SK-N-SH (cell line): ENCODE measurements at regions not wholly inside any gene's neighbourhood (a gene's known extent, or its start where the extent isn't known, plus 50 kb on each side); places are given as distances from the start of the nearest gene placed in this dataset.

Experiments used
- CTCF ChIA-PET: fragments of 300-600, 350-600 bp; formaldehyde crosslinking; extraction: SDS; loops from one replicate; lab custom pipeline; 2021; lab: Yijun Ruan, JAX
- POLR2A ChIA-PET: fragments of 350-600 bp; sonication (Branson Sonifier 250); formaldehyde crosslinking; extraction: SDS; loops from one replicate; lab custom pipeline; 2020; ENCODE audit warnings: antibody characterized with exemption, inconsistent platforms; lab: Yijun Ruan, JAX
- DNase-seq: peaks from one replicate; pipeline ENCODE4 v3.0.0; 2012
- H2AFZ ChIP-seq: fragments of 200-600 bp; sonication (generic); 2 replicates; pipeline ENCODE4 v1.8.1; 2016; ENCODE audit warnings: antibody characterized with exemption, mild to moderate bottlenecking, low read depth
- H3F3A ChIP-seq: fragments of 200-600 bp; sonication (generic); replicated peaks from 2 replicates; pipeline ENCODE3; 2016; ENCODE audit warnings: antibody characterized with exemption, mild to moderate bottlenecking; ENCODE audit not compliant: insufficient read depth
- H3K27ac ChIP-seq, 2 experiments: fragments of 200-500 bp in 1 of 2; fragments of 200-600 bp in 1 of 2; sonication (Bioruptor generic) in 1 of 2; sonication (generic), shearing (Covaris generic) in 1 of 2; 2 replicates each; pipeline versions ENCODE4 v1.5.1 to v1.6.1; 2014 to 2016; ENCODE audit warnings: low read depth in 2 of 2, inconsistent platforms in 1 of 2, low read length in 1 of 2, mild to moderate bottlenecking in 1 of 2, mixed read lengths in 1 of 2
- H3K27me3 ChIP-seq: fragments of 200-600 bp; sonication (generic), shearing (Covaris generic); 2 replicates; pipeline ENCODE4 v1.6.1; 2016; ENCODE audit warnings: mixed run types; ENCODE audit not compliant: insufficient read depth
- H3K36me3 ChIP-seq, 2 experiments: fragments of 200-500 bp in 1 of 2; fragments of 200-600 bp in 1 of 2; sonication (Bioruptor generic) in 1 of 2; sonication (generic) in 1 of 2; replicated peaks in 1 of 2; 2 replicates each; pipeline versions ENCODE3 to v1.5.1; 2014 to 2016; ENCODE audit warnings: low read length in 1 of 2, mild to moderate bottlenecking in 1 of 2; ENCODE audit not compliant: insufficient read depth in 2 of 2, control insufficient read depth in 1 of 2
- H3K4me1 ChIP-seq, 2 experiments: fragments of 200-500 bp in 1 of 2; fragments of 200-600 bp in 1 of 2; sonication (Bioruptor generic) in 1 of 2; sonication (generic), shearing (Covaris generic) in 1 of 2; 2 replicates each; pipeline versions ENCODE4 v1.5.1 to v1.6.1; 2014 to 2016; ENCODE audit warnings: low read depth in 1 of 2, low read length in 1 of 2, mixed run types in 1 of 2; ENCODE audit not compliant: insufficient read depth in 2 of 2, control insufficient read depth in 1 of 2
- H3K4me2 ChIP-seq: fragments of 200-600 bp; sonication (generic), shearing (Covaris generic); 2 replicates; pipeline ENCODE4 v1.6.1; 2017; ENCODE audit warnings: mixed run types
- H3K4me3 ChIP-seq, 2 experiments: fragments of 200-500 bp in 1 of 2; fragments of 200-600 bp in 1 of 2; sonication (Bioruptor generic) in 1 of 2; sonication (generic), shearing (Covaris generic) in 1 of 2; 2 replicates each; pipeline versions ENCODE4 v1.5.1 to v1.8.1; 2014 to 2016; ENCODE audit warnings: low read depth in 2 of 2, inconsistent platforms in 1 of 2, low read length in 1 of 2, mild to moderate bottlenecking in 1 of 2, mixed read lengths in 1 of 2, moderate library complexity in 1 of 2
- H3K79me2 ChIP-seq: fragments of 200-600 bp; sonication (generic); 2 replicates; pipeline ENCODE4 v1.8.1; 2017; ENCODE audit warnings: mild to moderate bottlenecking; ENCODE audit not compliant: insufficient read depth
- H3K9ac ChIP-seq: fragments of 200-600 bp; sonication (generic); 2 replicates; pipeline ENCODE4 v1.6.1; 2017; ENCODE audit warnings: mixed run types
- H3K9me2 ChIP-seq: fragments of 200-600 bp; sonication (generic); 2 replicates; pipeline ENCODE4 v1.6.1; 2017; ENCODE audit warnings: mixed run types
- H3K9me3 ChIP-seq: fragments of 200-600 bp; sonication (generic); 2 replicates; pipeline ENCODE4 v1.6.1; 2017; ENCODE audit warnings: mixed run types, mild to moderate bottlenecking, moderate library complexity
- H4K20me1 ChIP-seq: fragments of 200-600 bp; sonication (generic); 2 replicates; pipeline ENCODE4 v1.6.1; 2017; ENCODE audit warnings: mild to moderate bottlenecking, mixed run types; ENCODE audit not compliant: insufficient read depth
- FOSL2 ChIP-seq: IDR thresholded peaks from 2 replicates; pipeline ENCODE4 v1.4.0; 2012; ENCODE audit warnings: low read depth, mild to moderate bottlenecking, moderate library complexity, borderline replicate concordance
- NRF1 ChIP-seq: IDR thresholded peaks from 2 replicates; pipeline ENCODE4 v1.6.1; 2012; ENCODE audit warnings: low read depth, mild to moderate bottlenecking, low read length
- POLR2AphosphoS5 ChIP-seq: IDR thresholded peaks from 2 replicates; pipeline ENCODE4 v1.6.1; 2012; ENCODE audit warnings: low read depth, low read length
- RFX5 ChIP-seq: IDR thresholded peaks from 2 replicates; pipeline ENCODE4 v1.6.1; 2012; ENCODE audit warnings: mild to moderate bottlenecking, improper control_type of control experiment, low read length
- RXRA ChIP-seq: IDR thresholded peaks from 2 replicates; pipeline ENCODE4 v1.4.0; 2012; ENCODE audit warnings: low read depth, mild to moderate bottlenecking, borderline replicate concordance
- SIN3A ChIP-seq: IDR thresholded peaks from 2 replicates; pipeline ENCODE4 v1.6.1; 2012; ENCODE audit warnings: low read depth, mild to moderate bottlenecking, low read length, moderate library complexity, borderline replicate concordance
- TF ChIP-seq, protein P1 (sequence below): fragments of 150-350 bp; IDR thresholded peaks from 2 replicates; pipeline ENCODE4 v1.6.1; 2016; ENCODE audit warnings: mild to moderate bottlenecking, low read depth, low read length
- TF ChIP-seq, protein P2 (sequence below): IDR thresholded peaks from 2 replicates; pipeline ENCODE4 v1.4.0; 2012; ENCODE audit warnings: low read depth, borderline replicate concordance
- TF ChIP-seq, protein P3 (sequence below): IDR thresholded peaks from 2 replicates; pipeline ENCODE4 v1.4.0; 2012; ENCODE audit warnings: low read depth, borderline replicate concordance
- TF ChIP-seq, protein P4 (sequence below): IDR thresholded peaks from 2 replicates; pipeline ENCODE4 v1.4.0; 2012; ENCODE audit warnings: low read depth

DNA sequence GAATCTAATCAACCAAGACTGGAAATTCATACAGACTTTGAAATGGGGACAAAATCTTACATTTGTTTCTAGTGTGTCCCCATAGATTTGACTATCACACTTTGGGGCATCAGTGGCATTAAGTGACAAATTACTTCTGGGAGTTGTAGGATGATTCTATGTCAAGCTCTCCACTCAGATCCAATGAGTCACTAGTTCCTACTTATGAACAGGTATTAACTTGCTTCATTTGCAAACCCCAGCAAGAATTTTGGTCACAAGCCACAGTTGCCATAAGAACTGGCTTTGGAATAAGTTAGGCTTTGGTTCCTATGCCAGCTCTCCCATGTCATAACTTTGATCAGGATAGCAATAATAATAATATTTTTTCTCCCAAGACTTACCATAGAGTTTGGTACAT lies 77.6 kb upstream of the PTPRK start:
- H3K79me2 ChIP-seq, result no peaks in the 10 kb centered on the region
- no peaks in the 10 kb centered on the region for H3K9me3 ChIP-seq
- no peak for DNase-seq
- no peak overlapping the region for H2AFZ ChIP-seq
- H3K9me2 ChIP-seq, result no peaks in the 10 kb centered on the region
- no peak overlapping the region for H3K4me2 ChIP-seq
- no peak overlapping the region for H3K9ac ChIP-seq
- H4K20me1 ChIP-seq, result no peaks in the 10 kb centered on the region
- no peaks in the 10 kb centered on the region for H3K36me3 ChIP-seq
- no peaks in the 10 kb centered on the region for H3K27me3 ChIP-seq
- no peak overlapping the region for H3K27ac ChIP-seq
- H3K4me3 ChIP-seq, result no peak overlapping the region
- H3K4me1 ChIP-seq, result peaks cover 0 to 51% of the 10 kb centered on the region in 2 experiments; a peak in 2 of 4 replicates
- POLR2A ChIA-PET, result no interaction called here
- CTCF ChIA-PET, result no interaction called here
- H3F3A ChIP-seq, result peaks cover 18% of the 10 kb centered on the region
- no peak for TF ChIP-seq NRF1
- TF ChIP-seq, protein P1, sequence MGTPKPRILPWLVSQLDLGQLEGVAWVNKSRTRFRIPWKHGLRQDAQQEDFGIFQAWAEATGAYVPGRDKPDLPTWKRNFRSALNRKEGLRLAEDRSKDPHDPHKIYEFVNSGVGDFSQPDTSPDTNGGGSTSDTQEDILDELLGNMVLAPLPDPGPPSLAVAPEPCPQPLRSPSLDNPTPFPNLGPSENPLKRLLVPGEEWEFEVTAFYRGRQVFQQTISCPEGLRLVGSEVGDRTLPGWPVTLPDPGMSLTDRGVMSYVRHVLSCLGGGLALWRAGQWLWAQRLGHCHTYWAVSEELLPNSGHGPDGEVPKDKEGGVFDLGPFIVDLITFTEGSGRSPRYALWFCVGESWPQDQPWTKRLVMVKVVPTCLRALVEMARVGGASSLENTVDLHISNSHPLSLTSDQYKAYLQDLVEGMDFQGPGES, result no peak
- TF ChIP-seq, protein P2, sequence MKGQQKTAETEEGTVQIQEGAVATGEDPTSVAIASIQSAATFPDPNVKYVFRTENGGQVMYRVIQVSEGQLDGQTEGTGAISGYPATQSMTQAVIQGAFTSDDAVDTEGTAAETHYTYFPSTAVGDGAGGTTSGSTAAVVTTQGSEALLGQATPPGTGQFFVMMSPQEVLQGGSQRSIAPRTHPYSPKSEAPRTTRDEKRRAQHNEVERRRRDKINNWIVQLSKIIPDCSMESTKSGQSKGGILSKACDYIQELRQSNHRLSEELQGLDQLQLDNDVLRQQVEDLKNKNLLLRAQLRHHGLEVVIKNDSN, result no peak
- TF ChIP-seq, all 33 proteins: peak for 0

DNA sequence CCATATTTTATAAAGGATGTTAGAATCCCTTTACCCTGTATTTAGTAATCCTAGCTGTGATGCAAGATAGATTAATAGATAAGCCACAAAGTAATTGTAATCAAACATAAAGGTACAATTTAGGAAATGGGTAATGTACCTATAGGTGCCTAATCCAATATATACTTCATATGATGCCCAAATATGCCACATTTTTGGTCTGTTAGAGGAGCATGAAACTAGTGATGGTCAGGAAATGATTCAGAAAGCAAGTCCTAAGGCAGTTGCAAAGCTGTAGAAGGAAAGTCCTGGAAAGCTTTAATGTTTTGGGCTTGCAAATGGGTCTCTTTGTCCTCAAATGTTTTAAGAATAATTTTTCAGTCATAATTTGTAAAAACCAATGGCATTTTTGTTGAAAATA lies 76.6 kb upstream of the PTPRK start:
- H3K9me3 ChIP-seq, result no peaks in the 10 kb centered on the region
- H3K4me1 ChIP-seq, result peaks cover 0 to 51% of the 10 kb centered on the region in 2 experiments; a peak in 2 of 4 replicates
- 0 out of 2 replicates have a peak overlapping the region, but pooled peaks have one; percentile 1 for H3K4me2 ChIP-seq
- no peaks in the 10 kb centered on the region for H3K36me3 ChIP-seq
- no peak overlapping the region for H3K4me3 ChIP-seq
- H2AFZ ChIP-seq, result no peak overlapping the region
- no peaks in the 10 kb centered on the region for H3K79me2 ChIP-seq
- H3F3A ChIP-seq, result peaks cover 18% of the 10 kb centered on the region
- POLR2A ChIA-PET, result no interaction called here
- no peaks in the 10 kb centered on the region for H3K9me2 ChIP-seq
- no peaks in the 10 kb centered on the region for H3K27me3 ChIP-seq
- DNase-seq, result no peak
- H3K27ac ChIP-seq, result no peak overlapping the region
- no peak overlapping the region for H3K9ac ChIP-seq
- TF ChIP-seq RFX5 (no peak), RXRA (no peak), POLR2AphosphoS5 (no peak), FOSL2 (no peak), SIN3A (no peak)
- TF ChIP-seq, protein P3, sequence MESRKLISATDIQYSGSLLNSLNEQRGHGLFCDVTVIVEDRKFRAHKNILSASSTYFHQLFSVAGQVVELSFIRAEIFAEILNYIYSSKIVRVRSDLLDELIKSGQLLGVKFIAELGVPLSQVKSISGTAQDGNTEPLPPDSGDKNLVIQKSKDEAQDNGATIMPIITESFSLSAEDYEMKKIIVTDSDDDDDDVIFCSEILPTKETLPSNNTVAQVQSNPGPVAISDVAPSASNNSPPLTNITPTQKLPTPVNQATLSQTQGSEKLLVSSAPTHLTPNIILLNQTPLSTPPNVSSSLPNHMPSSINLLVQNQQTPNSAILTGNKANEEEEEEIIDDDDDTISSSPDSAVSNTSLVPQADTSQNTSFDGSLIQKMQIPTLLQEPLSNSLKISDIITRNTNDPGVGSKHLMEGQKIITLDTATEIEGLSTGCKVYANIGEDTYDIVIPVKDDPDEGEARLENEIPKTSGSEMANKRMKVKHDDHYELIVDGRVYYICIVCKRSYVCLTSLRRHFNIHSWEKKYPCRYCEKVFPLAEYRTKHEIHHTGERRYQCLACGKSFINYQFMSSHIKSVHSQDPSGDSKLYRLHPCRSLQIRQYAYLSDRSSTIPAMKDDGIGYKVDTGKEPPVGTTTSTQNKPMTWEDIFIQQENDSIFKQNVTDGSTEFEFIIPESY, result no peak
- TF ChIP-seq, protein P4, sequence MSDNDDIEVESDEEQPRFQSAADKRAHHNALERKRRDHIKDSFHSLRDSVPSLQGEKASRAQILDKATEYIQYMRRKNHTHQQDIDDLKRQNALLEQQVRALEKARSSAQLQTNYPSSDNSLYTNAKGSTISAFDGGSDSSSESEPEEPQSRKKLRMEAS, result no peak
- TF ChIP-seq, all 33 proteins: peak for 0
- CTCF ChIA-PET, result interaction anchor here (0.7 kb wide), 1 partner anchor 55 kb away, joined by 3 read pairs; no protein-coding TSS in a partner anchor
- H4K20me1 ChIP-seq, result no peaks in the 10 kb centered on the region
